ENCODE measurements at regions not wholly inside any gene's neighbourhood (a gene's known extent, or its start where the extent isn't known, plus 50 kb on each side); places are given as distances from the start of the nearest gene placed in this dataset.

- TF ChIP-seq POLR2A (IDR thresholded peaks at IDR 0.05), result no peak
- no peak for TF ChIP-seq CTCF (IDR thresholded peaks at IDR 0.05)
Measured at GRCh38 chr9:31355965-31356364, 1028.5 kb upstream of the ACO1 start.

Measured in thyroid gland (tissue), 4 donors.